Activated T-helper 1 cell treated with anti-CD3 and anti-CD28 coated beads, Interleukin-12 subunit alpha, Interleukin-12 subunit beta, Interleukin-2, Interleukin-4 antibody, amounts not matched to agents 30 ng/mL and 10 ng/mL and 1 ng/mL, durations not matched to agents 14 hours and 24 hours and 36 hours (primary cell): ENCODE measurements at regions not wholly inside any gene's neighbourhood (a gene's known extent, or its start where the extent isn't known, plus 50 kb on each side); places are given as distances from the start of the nearest gene placed in this dataset.
"Not testable (repeated sequence)": the region's sequence is repeated elsewhere in the genome, so short reads cannot be mapped to it uniquely, and the experiment has no call there.

Source experiments
- DNase-seq: peaks from one replicate; pipeline ENCODE4 v3.0.0; 2021; ENCODE audit warnings: low spot score
- H3K27ac Mint-ChIP-seq: one replicate; pipeline ENCODE4 v1.8.0; 2021; ENCODE audit warnings: mild to moderate bottlenecking, mixed read lengths
- H3K27me3 Mint-ChIP-seq: one replicate; pipeline ENCODE4 v1.8.0; 2022; ENCODE audit warnings: mild to moderate bottlenecking, moderate library complexity, mixed read lengths; ENCODE audit not compliant: insufficient read depth
- H3K36me3 Mint-ChIP-seq: one replicate; pipeline ENCODE4 v1.8.0; 2021; ENCODE audit warnings: low read depth, mixed read lengths
- H3K4me1 Mint-ChIP-seq: one replicate; pipeline ENCODE4 v1.8.0; 2021; ENCODE audit warnings: low read depth, mixed read lengths
- H3K4me3 Mint-ChIP-seq: one replicate; pipeline ENCODE4 v1.8.0; 2021; ENCODE audit warnings: mild to moderate bottlenecking, moderate library complexity, mixed read lengths
- H3K9me3 Mint-ChIP-seq: one replicate; pipeline ENCODE4 v1.8.0; 2021; ENCODE audit warnings: mixed read lengths
- intact Hi-C: fragments of 100-400 bp; cut with micrococcal nuclease; formaldehyde crosslinking; loops from one replicate; pipeline ENCODE4 v1.15.1; 2024

GRCh38 chr9:38254756-38255155 is 137.7 kb upstream of the ALDH1B1 start:
- intact Hi-C loops: no loop called here
- no peak overlapping the region for H3K4me3 Mint-ChIP-seq
- H3K4me1 Mint-ChIP-seq: no peaks in the 10 kb centered on the region
- H3K9me3 Mint-ChIP-seq: no peaks in the 10 kb centered on the region
- DNase-seq: no peak
- no peaks in the 10 kb centered on the region for H3K27me3 Mint-ChIP-seq
- no peak overlapping the region for H3K27ac Mint-ChIP-seq
- no peaks in the 10 kb centered on the region for H3K36me3 Mint-ChIP-seq

- intact Hi-C loops: no loop called here
- Mint-ChIP-seq H3K4me1 (no peaks in the 10 kb centered on the region), H3K4me3 (no peak overlapping the region), H3K27me3 (no peaks in the 10 kb centered on the region), H3K36me3 (no peaks in the 10 kb centered on the region), H3K27ac (no peak overlapping the region), H3K9me3 (no peaks in the 10 kb centered on the region)
- no peak for DNase-seq
Measured at GRCh38 chr9:38254151-38254550, 138.4 kb upstream of the ALDH1B1 start.

DNA sequence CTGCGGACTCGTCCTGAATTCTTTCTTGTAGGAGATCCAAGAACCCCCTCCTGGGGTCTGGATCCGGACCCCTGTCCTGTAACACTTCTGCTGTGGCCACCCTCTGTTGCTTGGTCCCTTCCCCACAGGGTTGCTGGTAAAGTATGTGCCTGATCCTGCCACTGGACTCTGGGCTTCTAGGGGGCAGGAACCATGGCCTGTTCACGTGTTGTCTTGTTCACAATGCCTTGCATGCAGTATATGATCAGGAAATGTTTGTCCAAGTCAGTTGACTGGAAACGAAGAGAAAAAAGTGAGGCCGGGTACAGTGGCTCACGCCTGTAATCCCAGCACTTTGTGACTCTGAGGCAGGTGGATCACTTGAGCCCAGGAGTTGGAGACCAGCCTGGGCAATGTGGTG is 139.3 kb upstream of the ALDH1B1 start:
- Mint-ChIP-seq H3K27ac (no peak overlapping the region), H3K4me1 (no peaks in the 10 kb centered on the region), H3K4me3 (no peak overlapping the region), H3K27me3 (no peaks in the 10 kb centered on the region), H3K9me3 (no peaks in the 10 kb centered on the region), H3K36me3 (no peaks in the 10 kb centered on the region)
- intact Hi-C loops: no loop called here
- no peak for DNase-seq

GRCh38 chr9:38251036-38251860 is 141.3 kb upstream of the ALDH1B1 start:
- DNase-seq: no peak
- intact Hi-C loops: no loop called here
- Mint-ChIP-seq H3K4me1 (no peaks in the 10 kb centered on the region), H3K4me3 (no peak overlapping the region), H3K9me3 (no peaks in the 10 kb centered on the region), H3K27ac (no peak overlapping the region), H3K27me3 (no peaks in the 10 kb centered on the region), H3K36me3 (no peaks in the 10 kb centered on the region)

DNA sequence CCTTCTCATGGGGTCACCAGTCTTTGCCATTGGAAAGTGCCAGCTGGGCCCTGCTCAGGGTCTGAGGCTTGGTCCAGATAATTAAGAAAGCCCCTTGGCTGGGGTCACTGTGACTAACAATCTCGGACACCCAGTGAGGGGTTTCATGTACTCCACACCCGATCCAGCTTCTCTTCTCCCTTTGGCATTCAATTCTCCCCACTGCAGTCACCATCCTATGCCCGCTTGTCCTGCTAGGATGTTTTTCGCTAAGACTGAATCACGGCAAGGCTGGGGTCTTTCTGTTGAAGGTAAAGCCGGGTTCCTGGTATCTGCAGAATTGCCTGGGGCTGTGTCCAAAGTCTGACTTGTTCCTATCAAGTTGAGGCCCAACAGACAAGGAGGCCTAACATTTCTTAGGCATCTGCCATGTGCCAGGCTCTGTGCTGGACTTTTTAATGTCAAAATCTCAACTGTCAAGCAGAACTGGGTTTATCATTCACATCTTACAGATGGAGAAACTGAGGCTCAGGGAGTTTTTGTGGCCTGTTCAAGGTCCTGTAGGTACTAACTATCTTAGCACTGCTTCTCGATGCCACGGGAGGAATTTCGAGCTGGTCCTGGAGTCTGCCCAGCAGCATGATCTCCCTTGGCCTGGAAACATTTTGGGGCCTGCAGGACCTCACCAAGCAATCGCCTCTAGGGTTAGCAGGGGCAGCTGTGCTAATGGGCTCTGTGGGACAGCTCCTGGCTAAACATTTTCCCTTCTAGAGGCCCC is 142.0 kb upstream of the ALDH1B1 start:
- H3K9me3 Mint-ChIP-seq: no peaks in the 10 kb centered on the region
- H3K36me3 Mint-ChIP-seq: no peaks in the 10 kb centered on the region
- no peak for DNase-seq
- no peaks in the 10 kb centered on the region for H3K27me3 Mint-ChIP-seq
- no peaks in the 10 kb centered on the region for H3K4me1 Mint-ChIP-seq
- intact Hi-C loops: no loop called here
- no peak overlapping the region for H3K4me3 Mint-ChIP-seq
- H3K27ac Mint-ChIP-seq: no peak overlapping the region

DNA sequence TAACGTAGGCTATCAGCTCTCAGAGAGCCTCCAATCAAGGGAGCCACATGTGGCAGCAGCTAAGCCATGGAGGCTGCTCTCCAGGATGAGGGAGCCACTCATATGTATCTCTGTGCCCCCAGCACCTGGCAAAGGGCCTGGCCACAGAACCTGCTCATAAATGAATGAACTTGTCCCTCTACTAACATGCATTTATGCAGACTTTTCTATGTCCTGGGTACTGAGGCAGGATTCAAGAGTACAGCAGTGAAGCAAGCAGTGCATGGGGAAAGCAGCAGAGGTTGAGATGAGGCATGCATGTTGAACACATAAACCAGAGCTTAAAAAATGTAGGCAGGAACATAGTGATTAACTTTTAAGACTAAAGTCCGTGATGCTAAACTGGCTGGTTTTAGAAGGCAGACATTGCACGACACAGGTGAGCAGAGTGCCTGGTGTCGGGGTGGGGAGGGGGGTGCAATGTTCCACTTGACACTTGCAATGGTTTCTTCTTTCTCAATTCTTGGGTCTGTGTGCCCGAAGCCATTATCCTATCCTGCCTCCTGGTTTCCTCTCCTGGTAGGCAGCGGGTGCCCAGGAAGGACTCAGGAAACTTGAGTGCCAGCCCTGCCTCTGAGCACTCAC is 142.8 kb upstream of the ALDH1B1 start:
- DNase-seq: no peak
- Mint-ChIP-seq H3K27me3 (no peaks in the 10 kb centered on the region), H3K9me3 (no peaks in the 10 kb centered on the region), H3K4me3 (no peak overlapping the region), H3K27ac (no peak overlapping the region), H3K4me1 (no peaks in the 10 kb centered on the region), H3K36me3 (no peaks in the 10 kb centered on the region)
- intact Hi-C loops: no loop called here

DNA sequence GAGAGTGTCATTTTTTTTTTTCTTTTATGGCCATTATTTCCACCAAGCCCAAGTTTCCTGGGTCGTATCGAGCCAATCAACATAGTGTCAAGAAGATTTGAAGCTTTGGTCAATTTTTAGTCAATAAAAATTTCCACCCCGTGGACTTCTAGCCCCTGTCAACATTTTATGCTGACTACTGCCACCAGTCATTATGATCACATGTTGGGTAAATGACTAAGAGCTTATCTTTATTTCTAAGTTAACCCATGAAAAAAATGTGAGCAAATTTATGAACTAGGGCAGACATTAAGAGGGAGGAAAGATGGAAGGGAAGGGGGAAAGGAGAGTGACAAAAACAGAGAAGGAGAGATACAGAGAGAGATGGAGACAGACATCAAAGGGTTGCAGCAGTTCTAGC is 143.5 kb upstream of the ALDH1B1 start:
- no peak overlapping the region for H3K27ac Mint-ChIP-seq
- H3K9me3 Mint-ChIP-seq: no peaks in the 10 kb centered on the region
- H3K36me3 Mint-ChIP-seq: no peaks in the 10 kb centered on the region
- H3K27me3 Mint-ChIP-seq: no peaks in the 10 kb centered on the region
- H3K4me3 Mint-ChIP-seq: no peak overlapping the region
- intact Hi-C loops: no loop called here
- no peaks in the 10 kb centered on the region for H3K4me1 Mint-ChIP-seq
- DNase-seq: no peak

DNA sequence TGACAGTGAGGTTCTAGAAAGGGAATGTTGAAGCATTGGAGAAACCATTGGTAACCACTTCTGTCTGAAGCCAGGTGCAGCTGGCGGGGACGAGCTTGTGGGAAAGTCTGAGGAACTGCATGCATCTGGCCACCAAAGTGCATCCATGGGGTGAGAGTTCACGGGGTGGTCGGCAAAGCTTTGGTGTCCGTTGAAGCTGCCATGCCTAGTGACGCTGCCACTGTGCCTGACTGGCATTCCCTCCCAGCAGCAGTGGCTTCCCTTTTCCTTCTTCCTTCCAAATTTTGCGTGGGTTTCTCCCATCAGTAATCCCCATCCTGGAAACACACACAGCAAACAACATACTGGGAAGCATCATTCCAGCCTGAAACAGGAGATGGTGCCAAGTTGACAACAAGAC is 145.7 kb upstream of the ALDH1B1 start:
- no peak for DNase-seq
- no peaks in the 10 kb centered on the region for H3K4me1 Mint-ChIP-seq
- H3K27ac Mint-ChIP-seq: no peak overlapping the region
- H3K4me3 Mint-ChIP-seq: no peak overlapping the region
- H3K9me3 Mint-ChIP-seq: no peaks in the 10 kb centered on the region
- H3K27me3 Mint-ChIP-seq: no peaks in the 10 kb centered on the region
- no peaks in the 10 kb centered on the region for H3K36me3 Mint-ChIP-seq
- intact Hi-C loops: no loop called here

DNA sequence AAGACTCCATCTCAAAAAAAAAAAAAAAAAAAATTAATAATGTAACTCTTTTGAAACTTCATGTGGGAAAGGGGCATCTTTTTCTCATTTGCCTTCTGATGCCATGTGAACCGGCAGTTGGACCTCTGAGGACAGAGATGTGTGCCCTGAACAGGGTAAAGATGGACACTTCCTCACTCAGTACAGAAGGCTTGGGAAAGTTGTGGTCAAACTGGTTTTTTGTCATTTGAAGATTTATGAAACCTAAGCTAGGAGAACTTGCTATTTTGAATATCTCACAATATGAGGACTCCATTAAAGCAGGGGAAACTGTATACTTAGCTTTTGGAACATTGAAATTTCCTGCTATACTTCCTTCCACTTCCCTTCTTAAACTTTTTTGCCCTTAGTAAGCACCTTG is 147.5 kb upstream of the ALDH1B1 start:
- H3K4me1 Mint-ChIP-seq: no peaks in the 10 kb centered on the region
- intact Hi-C loops: no loop called here
- H3K27ac Mint-ChIP-seq: no peak overlapping the region
- no peaks in the 10 kb centered on the region for H3K9me3 Mint-ChIP-seq
- no peaks in the 10 kb centered on the region for H3K27me3 Mint-ChIP-seq
- no peak for DNase-seq
- H3K36me3 Mint-ChIP-seq: no peaks in the 10 kb centered on the region
- no peak overlapping the region for H3K4me3 Mint-ChIP-seq

- DNase-seq: no peak
- Mint-ChIP-seq H3K4me3 (no peak overlapping the region), H3K36me3 (no peaks in the 10 kb centered on the region), H3K9me3 (no peaks in the 10 kb centered on the region), H3K4me1 (no peaks in the 10 kb centered on the region), H3K27ac (no peak overlapping the region), H3K27me3 (peaks cover under 1% of the 10 kb centered on the region)
- intact Hi-C loops: no loop called here
Measured at GRCh38 chr9:38243993-38244392, 148.5 kb upstream of the ALDH1B1 start.

- H3K27me3 Mint-ChIP-seq, intact Hi-C loops, H3K4me3 Mint-ChIP-seq, H3K4me1 Mint-ChIP-seq, H3K27ac Mint-ChIP-seq, H3K9me3 Mint-ChIP-seq, DNase-seq, H3K36me3 Mint-ChIP-seq: not testable (repeated sequence)
Measured at GRCh38 chr9:38242151-38242550, 150.4 kb upstream of the ALDH1B1 start.

DNA sequence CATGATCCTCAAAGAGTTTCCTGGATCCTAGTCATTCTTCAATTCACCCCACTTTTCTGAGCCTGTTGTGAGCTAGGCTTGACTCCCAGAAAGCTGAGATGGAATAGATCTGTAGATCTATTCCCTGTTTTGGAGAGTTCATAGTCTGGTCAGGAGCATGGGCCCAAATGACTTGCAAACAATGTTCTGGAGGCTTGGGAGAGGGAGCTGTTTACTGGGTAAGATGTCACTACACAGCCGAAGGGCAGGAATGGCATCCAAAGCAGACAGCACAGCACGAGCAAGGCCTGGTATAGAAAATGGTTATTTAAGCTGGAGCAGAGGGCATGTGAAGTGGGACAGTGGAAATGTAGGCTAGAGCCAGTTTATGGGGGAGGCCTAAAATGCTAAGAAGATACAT is 152.5 kb upstream of the ALDH1B1 start:
- intact Hi-C loops: no loop called here
- no peaks in the 10 kb centered on the region for H3K36me3 Mint-ChIP-seq

DNA sequence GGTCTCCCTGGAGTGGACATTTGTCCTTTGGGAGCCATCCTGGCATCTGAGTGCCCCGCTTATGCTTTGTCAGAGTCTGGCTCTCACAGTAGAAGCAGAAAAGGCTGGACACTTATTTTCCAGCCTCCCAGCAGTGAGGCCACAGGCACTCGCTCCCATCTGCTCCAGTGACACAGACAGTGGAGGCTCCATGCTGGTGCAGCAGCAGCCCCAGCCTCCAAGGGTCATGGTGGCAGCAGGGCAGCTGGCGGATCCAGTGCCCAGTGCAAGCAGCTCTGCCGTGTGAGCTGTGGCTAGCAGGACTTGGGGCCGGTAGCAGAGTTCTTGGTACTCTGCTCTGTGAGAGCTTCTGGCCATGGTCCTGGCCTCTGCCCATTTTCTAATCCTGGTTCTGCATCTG is 157.3 kb upstream of the ALDH1B1 start:
- Mint-ChIP-seq H3K4me1 (no peaks in the 10 kb centered on the region), H3K27me3 (peaks cover 5% of the 10 kb centered on the region), H3K4me3 (no peak overlapping the region), H3K36me3 (no peaks in the 10 kb centered on the region), H3K9me3 (no peaks in the 10 kb centered on the region), H3K27ac (no peak overlapping the region)
- intact Hi-C loops: no loop called here
- no peak for DNase-seq

More for the DNA sequence above, 152.5 kb upstream of the ALDH1B1 start:
- H3K27me3 Mint-ChIP-seq: peaks cover 5% of the 10 kb centered on the region
- H3K27ac Mint-ChIP-seq: no peak overlapping the region
- H3K9me3 Mint-ChIP-seq: no peaks in the 10 kb centered on the region
- H3K4me3 Mint-ChIP-seq: no peak overlapping the region
- no peak for DNase-seq
- no peaks in the 10 kb centered on the region for H3K4me1 Mint-ChIP-seq
